ENCODE measurements at regions not wholly inside any gene's neighbourhood (a gene's known extent, or its start where the extent isn't known, plus 50 kb on each side); places are given as distances from the start of the nearest gene placed in this dataset.

DNA sequence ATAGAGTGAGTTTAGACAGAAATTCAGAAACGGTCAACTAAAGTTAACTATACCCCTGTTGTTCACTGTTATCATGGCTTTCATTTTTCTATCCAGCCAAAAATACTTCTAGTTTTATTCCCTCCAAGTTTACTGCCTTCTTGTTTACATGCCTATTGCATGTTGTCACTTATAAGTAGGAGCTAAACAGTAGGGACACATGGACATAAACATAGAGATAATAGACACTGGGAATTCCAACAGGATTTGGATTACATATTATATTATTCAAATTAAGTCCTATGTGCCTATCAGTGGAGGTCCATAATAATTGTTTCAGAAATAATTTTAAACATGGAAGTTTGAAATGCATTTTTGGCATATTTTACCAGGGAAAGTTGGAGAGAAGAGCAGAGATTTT, 269.1 kb upstream of the ZNF717 start:
- no peak for ATAC-seq

DNA sequence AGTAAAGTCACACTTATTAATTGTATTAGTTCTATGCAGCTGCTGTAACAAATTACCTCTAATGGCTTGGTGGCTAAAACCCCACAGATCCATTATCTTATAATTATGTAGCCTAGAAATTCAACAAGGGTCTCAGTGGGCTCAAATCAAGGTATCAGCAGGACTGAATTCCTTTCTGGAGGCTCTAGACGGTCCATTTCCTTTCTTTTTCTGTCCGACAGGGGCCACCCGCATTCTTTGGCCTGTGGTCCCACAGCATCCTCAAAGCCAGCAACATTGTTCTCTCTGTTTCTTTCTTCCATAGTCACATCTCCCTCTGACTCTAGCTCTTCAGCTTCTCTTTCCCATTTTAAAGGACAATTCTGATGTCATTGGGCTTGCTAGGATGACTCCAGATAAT, 276.3 kb upstream of the ZNF717 start:
- POLR2A ChIA-PET: no interaction called here

More for the DNA sequence above, 269.1 kb upstream of the ZNF717 start:
- ChIA-PET POLR2A (no interaction called here), CTCF (no interaction called here)
- no TSS peak for BruUV-seq (replicated peaks)
- Histone ChIP-seq H3K36me3 (ENCODE audit: control insufficient read depth, insufficient read depth, low read length) (no peaks in the 10 kb centered on the region), H3K4me1 (ENCODE audit: control insufficient read depth, insufficient read depth, low read length) (no peaks in the 10 kb centered on the region), H3K27ac (ENCODE audit: low read length) (no peak overlapping the region), H3K4me3 (ENCODE audit: low read depth in 2 of 2, low read length in 2 of 2) (no peak overlapping the region), H3K27me3 (ENCODE audit: control insufficient read depth, insufficient read depth, low read length) (no peaks in the 10 kb centered on the region), H3K9me3 (ENCODE audit: control insufficient read depth, insufficient read depth, low read depth, low read length) (no peaks in the 10 kb centered on the region)
- TF ChIP-seq POLR2AphosphoS5 (IDR thresholded peaks at IDR 0.05; ENCODE audit: low read depth, low read length): no peak
- TF ChIP-seq, protein P1, sequence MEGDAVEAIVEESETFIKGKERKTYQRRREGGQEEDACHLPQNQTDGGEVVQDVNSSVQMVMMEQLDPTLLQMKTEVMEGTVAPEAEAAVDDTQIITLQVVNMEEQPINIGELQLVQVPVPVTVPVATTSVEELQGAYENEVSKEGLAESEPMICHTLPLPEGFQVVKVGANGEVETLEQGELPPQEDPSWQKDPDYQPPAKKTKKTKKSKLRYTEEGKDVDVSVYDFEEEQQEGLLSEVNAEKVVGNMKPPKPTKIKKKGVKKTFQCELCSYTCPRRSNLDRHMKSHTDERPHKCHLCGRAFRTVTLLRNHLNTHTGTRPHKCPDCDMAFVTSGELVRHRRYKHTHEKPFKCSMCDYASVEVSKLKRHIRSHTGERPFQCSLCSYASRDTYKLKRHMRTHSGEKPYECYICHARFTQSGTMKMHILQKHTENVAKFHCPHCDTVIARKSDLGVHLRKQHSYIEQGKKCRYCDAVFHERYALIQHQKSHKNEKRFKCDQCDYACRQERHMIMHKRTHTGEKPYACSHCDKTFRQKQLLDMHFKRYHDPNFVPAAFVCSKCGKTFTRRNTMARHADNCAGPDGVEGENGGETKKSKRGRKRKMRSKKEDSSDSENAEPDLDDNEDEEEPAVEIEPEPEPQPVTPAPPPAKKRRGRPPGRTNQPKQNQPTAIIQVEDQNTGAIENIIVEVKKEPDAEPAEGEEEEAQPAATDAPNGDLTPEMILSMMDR (IDR thresholded peaks at IDR 0.05): no peak
- TF ChIP-seq, protein P2, sequence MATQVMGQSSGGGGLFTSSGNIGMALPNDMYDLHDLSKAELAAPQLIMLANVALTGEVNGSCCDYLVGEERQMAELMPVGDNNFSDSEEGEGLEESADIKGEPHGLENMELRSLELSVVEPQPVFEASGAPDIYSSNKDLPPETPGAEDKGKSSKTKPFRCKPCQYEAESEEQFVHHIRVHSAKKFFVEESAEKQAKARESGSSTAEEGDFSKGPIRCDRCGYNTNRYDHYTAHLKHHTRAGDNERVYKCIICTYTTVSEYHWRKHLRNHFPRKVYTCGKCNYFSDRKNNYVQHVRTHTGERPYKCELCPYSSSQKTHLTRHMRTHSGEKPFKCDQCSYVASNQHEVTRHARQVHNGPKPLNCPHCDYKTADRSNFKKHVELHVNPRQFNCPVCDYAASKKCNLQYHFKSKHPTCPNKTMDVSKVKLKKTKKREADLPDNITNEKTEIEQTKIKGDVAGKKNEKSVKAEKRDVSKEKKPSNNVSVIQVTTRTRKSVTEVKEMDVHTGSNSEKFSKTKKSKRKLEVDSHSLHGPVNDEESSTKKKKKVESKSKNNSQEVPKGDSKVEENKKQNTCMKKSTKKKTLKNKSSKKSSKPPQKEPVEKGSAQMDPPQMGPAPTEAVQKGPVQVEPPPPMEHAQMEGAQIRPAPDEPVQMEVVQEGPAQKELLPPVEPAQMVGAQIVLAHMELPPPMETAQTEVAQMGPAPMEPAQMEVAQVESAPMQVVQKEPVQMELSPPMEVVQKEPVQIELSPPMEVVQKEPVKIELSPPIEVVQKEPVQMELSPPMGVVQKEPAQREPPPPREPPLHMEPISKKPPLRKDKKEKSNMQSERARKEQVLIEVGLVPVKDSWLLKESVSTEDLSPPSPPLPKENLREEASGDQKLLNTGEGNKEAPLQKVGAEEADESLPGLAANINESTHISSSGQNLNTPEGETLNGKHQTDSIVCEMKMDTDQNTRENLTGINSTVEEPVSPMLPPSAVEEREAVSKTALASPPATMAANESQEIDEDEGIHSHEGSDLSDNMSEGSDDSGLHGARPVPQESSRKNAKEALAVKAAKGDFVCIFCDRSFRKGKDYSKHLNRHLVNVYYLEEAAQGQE (IDR thresholded peaks at IDR 0.05; ENCODE audit: insufficient read depth in 1 of 2, low read depth in 2 of 2, low read length in 1 of 2): no peak
- TF ChIP-seq SIN3A (IDR thresholded peaks at IDR 0.05; ENCODE audit: borderline replicate concordance, insufficient read depth, low read depth, low read length): no peak
- no peak for TF ChIP-seq TCF7L2 (IDR thresholded peaks at IDR 0.05; ENCODE audit: low read depth, low read length)
- in situ Hi-C loops (cut with HindIII; ENCODE audit: low pct_unique_long_range_greater_than_20kb, low sequenced_read_pairs) (no loop called here), intact Hi-C loops (cut with micrococcal nuclease; ENCODE audit: unreplicated experiment) (no loop called here)
- no peak for DNase-seq (ENCODE audit: low read depth, low spot score)

More for the DNA sequence above, 276.3 kb upstream of the ZNF717 start:
- DNase-seq (ENCODE audit: low read depth, low spot score): no peak
- CTCF ChIA-PET: no interaction called here
- Histone ChIP-seq H3K4me3 (ENCODE audit: low read depth in 2 of 2, low read length in 2 of 2) (no peak overlapping the region), H3K27ac (ENCODE audit: low read length) (no peak overlapping the region), H3K36me3 (ENCODE audit: control insufficient read depth, insufficient read depth, low read length) (no peaks in the 10 kb centered on the region), H3K4me1 (ENCODE audit: control insufficient read depth, insufficient read depth, low read length) (no peaks in the 10 kb centered on the region), H3K9me3 (ENCODE audit: control insufficient read depth, insufficient read depth, low read depth, low read length) (no peaks in the 10 kb centered on the region), H3K27me3 (ENCODE audit: control insufficient read depth, insufficient read depth, low read length) (no peaks in the 10 kb centered on the region)
- ATAC-seq: no peak
- intact Hi-C loops (cut with micrococcal nuclease; ENCODE audit: unreplicated experiment) (no loop called here), in situ Hi-C loops (cut with HindIII; ENCODE audit: low pct_unique_long_range_greater_than_20kb, low sequenced_read_pairs) (no loop called here)
- BruUV-seq (replicated peaks): no TSS peak
- TF ChIP-seq SIN3A (IDR thresholded peaks at IDR 0.05; ENCODE audit: borderline replicate concordance, insufficient read depth, low read depth, low read length) (no peak), TCF7L2 (IDR thresholded peaks at IDR 0.05; ENCODE audit: low read depth, low read length) (no peak), POLR2AphosphoS5 (IDR thresholded peaks at IDR 0.05; ENCODE audit: low read depth, low read length) (no peak)
- TF ChIP-seq, protein P1 (IDR thresholded peaks at IDR 0.05): no peak
- TF ChIP-seq, protein P2 (IDR thresholded peaks at IDR 0.05; ENCODE audit: insufficient read depth in 1 of 2, low read depth in 2 of 2, low read length in 1 of 2): no peak

Data from Panc1 (cell line).